ENCODE measurements at regions not wholly inside any gene's neighbourhood (a gene's known extent, or its start where the extent isn't known, plus 50 kb on each side); places are given as distances from the start of the nearest gene placed in this dataset.

GRCh38 chr6:109295109-109295773 lies 87.0 kb downstream of the CD164 start:
- no peak for DNase-seq

GRCh38 chr6:109292983-109293586 lies 89.2 kb downstream of the CD164 start:
- no peak for DNase-seq

DNA sequence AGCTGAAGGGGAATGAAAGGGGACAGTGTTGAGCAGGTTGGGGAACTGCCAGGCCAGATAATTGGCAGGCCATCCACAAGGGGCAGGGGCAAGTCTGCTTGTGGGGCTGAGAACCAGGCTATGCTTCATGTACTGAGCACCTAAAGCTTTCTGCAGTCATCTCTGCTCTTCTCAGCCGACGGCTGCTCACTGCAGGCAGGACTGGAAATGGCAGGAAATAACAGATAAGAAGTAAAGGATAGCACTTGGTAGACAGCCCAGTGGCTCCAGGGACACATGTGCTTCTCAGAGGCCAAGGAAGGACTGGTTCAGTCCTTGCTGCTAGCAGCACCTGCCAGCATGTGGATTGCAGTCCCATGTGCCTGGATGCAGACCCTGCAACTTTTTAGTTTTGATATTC lies 89.8 kb downstream of the CD164 start:
- DNase-seq = no peak

GRCh38 chr6:109291902-109292301 lies 90.4 kb downstream of the CD164 start:
- no peak for DNase-seq

DNA sequence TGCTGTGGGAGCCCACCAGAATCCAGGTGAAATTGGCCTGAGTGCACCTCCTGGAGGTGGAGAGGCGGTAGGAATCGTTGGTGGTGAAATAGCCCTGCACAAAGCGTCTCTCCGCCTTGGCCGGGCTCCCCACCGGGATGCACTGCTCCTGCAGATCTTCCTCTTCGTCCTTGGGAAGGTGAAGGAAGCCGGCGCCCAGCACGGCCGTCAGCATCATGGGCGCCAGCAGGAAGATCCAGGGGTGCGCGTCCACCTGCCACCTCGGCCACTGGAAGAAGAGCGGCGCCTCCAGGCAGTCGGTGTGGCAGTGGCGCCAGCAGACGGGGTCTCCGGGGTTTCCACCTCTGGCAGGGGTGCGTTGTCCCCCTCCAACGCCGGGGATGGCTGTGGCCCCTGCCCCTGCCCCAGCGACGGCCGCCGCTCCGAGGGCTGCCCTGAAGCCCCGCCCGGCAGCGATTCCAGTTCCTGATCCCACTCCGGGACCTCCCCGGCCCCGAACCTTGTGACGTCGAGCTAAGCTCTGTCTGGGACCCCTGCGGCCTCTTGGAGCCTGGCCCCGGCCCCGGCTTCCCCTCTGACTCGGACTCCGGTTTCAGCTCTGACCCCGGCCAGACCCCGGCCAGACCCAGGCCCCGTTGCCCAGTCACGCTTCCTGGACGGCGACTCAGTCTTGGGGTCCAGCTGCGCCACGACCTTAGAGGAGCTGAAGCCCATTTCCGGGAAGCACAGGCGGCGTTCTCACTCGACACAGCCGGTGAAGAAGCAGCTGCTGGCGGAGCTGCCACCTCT lies 91.9 kb downstream of the CD164 start:
- no peak for DNase-seq

DNA sequence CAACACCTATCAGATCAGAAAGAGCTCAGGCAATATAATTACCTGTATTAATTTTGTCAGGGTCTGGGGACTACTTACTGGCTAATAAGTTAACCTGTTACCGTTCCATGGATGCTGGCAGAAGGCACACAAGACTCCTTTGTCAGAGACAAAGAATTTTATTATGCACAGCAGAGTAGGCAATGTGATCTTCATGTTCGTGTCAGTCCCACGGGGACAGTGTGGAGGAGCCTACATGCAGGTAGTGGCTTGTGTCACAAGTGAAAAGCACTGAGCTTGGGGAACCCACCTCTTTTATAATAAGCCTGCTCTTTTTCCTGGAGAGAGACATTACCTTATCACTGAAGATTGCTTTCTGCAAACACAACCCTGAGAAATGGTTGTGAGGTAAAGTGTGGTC lies 96.9 kb downstream of the CD164 start:
- no peak for DNase-seq

DNA sequence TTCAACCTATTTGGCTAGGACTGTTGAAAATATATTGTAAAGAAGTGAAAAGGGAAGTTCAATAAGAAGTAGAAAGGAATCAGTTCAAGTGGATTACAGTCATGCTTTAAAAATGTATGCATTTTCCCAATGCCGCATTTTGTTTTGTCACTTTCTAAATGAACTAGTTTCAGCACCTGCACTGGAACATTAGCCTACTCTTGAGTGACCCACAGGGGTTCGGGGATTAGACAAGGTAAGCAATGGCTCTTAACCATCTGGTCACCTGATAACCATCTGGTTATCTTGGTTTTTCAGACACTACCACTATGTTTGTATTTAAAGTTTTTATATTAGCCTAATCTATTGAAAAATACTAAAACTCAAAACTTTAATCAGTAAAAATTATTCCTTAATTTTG lies 97.6 kb downstream of the CD164 start:
- no peak for DNase-seq

DNA sequence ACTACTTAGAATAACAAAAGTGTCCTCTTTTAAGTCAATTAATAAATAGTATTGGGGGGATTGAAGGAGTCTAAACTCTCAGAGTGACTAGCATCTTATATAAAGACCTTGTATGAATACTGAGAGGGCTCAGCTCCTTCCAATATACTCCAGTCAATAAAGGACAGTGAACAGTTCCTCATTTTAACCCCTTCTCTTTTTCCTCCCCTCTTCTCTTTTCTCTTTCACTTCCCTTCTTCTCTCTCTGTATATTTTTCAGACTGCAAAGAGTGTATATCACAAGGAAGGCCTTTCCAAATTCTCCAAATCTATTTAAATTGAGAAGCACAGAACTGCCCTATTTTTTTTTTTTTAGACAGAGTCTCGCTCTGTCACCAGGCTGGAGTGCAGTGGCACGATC lies 99.5 kb downstream of the CD164 start:
- no peak for DNase-seq

GRCh38 chr6:109279628-109280027 lies 102.6 kb downstream of the CD164 start:
- DNase-seq = no peak

DNA sequence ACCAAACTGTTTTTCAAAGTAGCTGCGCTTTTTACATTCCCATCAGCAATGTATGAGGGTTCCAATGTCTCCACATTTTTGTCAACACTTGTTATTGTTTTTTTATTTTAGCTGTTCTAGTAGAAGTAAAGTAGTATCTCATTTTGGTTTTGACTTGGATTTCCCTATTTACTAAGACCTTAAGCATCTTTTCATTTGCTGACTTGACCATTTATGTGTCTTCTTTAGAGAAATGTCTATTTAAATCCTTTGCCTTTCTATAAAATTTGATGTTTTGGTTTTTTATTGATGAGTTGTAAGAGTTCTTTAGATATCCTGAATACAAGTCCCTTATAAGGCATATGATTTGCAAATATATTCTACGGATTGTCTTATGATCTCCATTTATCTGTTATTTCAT lies 110.6 kb downstream of the CD164 start:
- DNase-seq = no peak

DNA sequence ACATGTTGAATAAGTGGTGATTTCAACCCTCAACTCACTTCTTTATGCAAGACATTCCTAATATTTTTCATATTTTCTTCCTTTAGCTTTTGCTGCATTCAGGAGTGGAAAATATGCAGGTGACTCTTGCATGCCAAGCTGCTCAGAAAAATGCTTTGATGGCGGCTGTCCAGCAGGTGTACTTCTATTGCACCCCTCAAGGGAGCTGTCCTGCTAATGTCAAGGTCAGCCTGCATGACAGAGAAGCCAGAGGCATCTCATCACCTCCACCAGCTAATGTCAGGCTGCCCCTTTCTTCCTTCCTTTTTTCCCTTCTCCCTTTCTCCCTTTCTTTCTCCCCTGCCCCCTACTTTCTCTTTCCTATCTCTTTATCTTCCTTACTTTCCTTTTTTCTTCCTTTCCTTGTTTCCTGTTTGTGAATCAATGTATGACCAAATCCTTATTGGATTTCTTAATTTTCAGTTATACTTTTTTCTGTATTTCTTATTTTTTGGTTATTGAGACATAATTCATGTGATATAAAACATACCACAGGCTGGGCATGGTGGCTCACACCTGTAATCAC lies 112.2 kb downstream of the CD164 start:
- DNase-seq = no peak

DNA sequence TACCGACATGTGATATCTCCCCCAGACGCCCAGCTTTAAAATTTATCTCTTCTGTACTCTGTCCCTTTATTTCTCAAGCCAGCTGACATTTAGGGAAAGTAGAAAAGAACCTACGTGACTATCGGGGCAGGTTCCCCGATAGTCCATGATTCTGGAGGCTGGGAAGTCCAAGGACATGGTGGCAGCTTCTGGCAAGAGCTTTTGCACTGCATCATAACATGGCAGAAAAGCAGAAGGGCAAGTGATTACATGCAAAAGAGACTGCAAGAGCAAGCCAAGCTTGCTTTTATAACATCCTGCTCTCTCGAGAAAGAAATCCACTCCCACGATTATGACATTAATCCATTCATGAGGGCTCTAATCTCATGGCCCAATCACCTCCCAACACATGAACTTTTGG lies 113.2 kb downstream of the CD164 start:
- DNase-seq = no peak

DNA sequence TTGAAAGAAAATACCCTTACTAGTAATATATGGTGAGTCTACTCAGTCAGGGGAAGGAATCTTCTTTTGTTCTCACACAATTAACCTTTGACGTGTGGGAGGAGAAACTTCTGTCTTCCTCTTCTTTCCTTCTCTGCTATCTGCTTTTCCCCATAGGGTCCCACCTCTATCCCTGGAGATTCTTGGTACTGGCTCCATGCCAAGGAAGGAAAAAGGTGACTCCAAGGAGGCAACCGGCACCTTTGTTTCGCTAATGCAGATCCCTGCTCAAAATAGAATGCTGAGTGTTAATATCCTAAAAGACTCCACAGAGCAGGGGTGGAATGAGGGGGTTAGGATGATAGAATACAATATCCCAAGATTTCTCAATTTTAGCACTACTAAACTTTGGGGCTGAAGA lies 116.7 kb downstream of the CD164 start:
- no peak for DNase-seq

GRCh38 chr6:109263873-109264700 lies 118.2 kb downstream of the CD164 start:
- no peak for DNase-seq

DNA sequence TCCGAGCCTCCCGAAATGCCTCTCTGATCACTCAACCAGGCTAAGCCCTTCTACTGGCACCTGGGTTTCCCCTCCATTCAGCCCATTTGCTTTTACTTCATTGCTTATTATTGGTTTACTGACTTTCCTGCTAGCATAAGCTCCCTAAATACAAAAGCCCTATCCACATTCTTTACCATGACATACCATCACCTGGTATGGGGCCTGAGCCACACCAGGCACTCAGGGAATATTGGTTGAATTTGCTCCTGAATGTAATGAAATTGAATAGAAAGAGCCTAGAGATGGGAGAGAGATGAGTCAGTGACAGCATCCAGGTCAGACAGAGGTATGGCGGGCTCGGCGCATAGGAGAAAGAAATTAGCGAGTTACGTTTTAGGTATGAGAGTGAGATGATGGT lies 120.0 kb downstream of the CD164 start:
- no peak for DNase-seq

DNA sequence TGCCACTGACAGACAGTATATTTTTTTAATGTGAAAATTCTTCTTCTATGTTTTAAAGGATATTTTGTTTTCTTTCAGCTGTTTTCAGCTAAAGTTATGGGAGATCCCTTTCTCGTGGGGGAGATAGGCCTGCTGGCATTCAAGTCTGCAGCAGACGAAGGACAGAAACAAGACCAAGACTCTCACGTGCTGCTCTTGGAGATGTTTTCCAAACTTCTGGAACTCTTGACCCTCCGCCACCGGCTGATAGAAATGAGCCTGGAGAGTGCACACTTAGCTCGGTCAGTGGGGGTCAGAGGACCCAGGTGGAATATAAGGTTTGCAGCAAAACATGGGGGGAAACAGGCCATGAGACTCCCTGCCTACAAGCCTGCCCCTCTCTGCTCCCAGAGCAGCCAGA lies 120.5 kb downstream of the CD164 start:
- DNase-seq = no peak

DNA sequence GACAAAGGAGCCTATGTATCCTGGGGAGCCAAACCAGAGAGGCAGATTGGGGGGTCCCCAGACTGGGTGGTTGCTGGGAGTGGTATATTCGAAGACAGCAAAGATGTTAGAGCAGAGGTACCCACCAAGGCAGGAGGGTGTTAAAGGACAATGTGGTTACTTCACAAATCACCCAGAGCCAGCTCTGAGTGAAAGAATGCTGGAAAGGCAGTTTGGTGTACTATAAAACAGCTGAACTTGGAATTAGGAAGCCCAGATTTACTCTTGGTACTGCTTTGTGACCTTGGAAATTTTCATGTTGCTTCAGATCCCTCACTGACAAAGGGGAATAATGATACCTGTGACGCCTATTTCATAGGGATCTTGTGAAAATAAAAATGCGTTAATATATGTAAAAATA lies 121.6 kb downstream of the CD164 start:
- DNase-seq = no peak

- DNase-seq = no peak
Observed at GRCh38 chr6:109260126-109260525, 122.1 kb downstream of the CD164 start.

DNA sequence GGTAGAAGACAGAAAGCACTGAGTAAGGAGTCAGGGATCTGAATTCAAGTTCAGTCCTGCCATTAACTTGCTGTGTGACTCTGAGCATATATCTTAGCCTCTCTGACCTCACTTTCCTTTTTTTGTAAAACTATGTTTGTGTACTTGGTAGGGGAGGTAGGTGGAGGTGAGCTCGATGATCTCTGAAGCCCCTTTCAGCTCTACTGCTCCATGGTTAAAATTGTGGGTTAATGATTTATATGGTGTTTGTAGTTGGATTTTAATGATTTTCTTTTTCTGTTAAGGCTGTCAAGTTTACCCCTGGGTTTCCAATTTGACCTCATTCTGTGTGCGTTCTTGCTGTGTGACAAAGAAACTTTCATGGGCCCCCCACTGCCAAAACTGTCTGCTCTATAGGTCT lies 124.1 kb downstream of the CD164 start:
- DNase-seq = no peak

DNA sequence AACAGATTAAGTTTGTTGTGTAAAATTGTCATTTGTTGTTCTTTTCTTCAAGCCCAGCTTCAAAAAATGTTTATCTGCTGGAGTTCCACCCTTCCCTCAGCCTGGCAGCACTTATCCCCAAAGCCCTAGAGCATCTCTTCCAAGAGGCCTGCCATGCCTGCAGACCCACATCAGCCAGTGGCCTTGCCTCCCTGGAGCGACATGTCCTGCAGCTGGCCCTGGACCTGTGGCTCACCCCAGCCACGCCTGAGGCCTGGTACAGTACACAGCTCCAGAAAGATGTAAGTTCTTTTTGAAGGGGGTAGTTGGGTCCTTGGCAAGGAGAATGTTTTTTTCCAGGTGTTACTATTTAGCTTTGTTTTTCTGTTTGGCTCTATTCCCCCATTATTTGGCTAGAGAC lies 124.8 kb downstream of the CD164 start:
- DNase-seq = no peak

- DNase-seq = peak; percentile 14
Observed at GRCh38 chr6:109255946-109256640, 126.2 kb downstream of the CD164 start.

- no peak for DNase-seq
Observed at GRCh38 chr6:109255087-109255486, 127.2 kb downstream of the CD164 start.

All from NCI-H1105 (cell line).